SH-SY5Y (cell line): ENCODE measurements at regions not wholly inside any gene's neighbourhood (a gene's known extent, or its start where the extent isn't known, plus 50 kb on each side); places are given as distances from the start of the nearest gene placed in this dataset.

Experiments
- GATA2 ChIP-seq: IDR thresholded peaks from 2 replicates; pipeline ENCODE4 v1.6.1; 2011; ENCODE audit warnings: mild to moderate bottlenecking, low read depth, low read length
- GATA3 ChIP-seq: IDR thresholded peaks from 2 replicates; pipeline ENCODE4 v1.6.1; 2011; ENCODE audit warnings: low read depth, mild to moderate bottlenecking, low read length, moderate library complexity

DNA sequence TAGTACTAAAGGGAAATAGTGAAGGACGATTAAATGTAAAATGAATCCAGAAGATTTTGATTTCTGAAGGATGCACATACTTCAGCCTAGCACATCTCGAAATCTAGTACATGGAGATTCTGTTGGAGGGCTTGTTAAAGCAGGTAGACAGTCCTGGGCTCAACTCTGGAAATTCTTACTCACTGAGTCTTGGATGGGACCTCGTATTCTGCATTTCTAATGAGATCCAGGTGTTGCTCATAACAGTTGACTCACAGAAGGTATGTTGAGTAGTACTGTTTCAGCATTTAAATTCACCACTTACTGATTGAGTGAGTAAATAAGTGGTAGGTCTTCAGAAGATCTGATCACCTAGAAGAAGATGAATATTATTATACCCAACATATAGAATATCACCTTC lies 623.4 kb upstream of the SGO1 start:
- no peak for TF ChIP-seq GATA2
- no peak for TF ChIP-seq GATA3
